CD4-positive, alpha-beta T cell (primary cell): ENCODE measurements at regions not wholly inside any gene's neighbourhood (a gene's known extent, or its start where the extent isn't known, plus 50 kb on each side); places are given as distances from the start of the nearest gene placed in this dataset.

Experiments
- ATAC-seq: fragments of 200-7000 bp; cut with Tn5 transposase; one replicate; pipeline ENCODE4 v1.10.0; 2022; ENCODE audit warnings: mild to moderate bottlenecking; ENCODE audit not compliant: poor library complexity
- CTCF ChIA-PET: fragments of 350-600 bp; sonication (Branson Sonifier 250); formaldehyde crosslinking; loops from one replicate; lab custom pipeline; 2021; ENCODE audit warnings: antibody characterized with exemption, inconsistent platforms; lab: Charles Lee
- POLR2A ChIA-PET: fragments of 350-600 bp; sonication (Branson Sonifier 250); formaldehyde crosslinking; loops from one replicate; lab custom pipeline; 2021; ENCODE audit warnings: antibody characterized with exemption, inconsistent platforms; lab: Charles Lee
- DNase-seq, 14 experiments: peaks; one replicate each; pipeline ENCODE4 v3.0.0-alpha.2; 2013 to 2020; ENCODE audit warnings: mixed read lengths in 2 of 14
- H3K27ac ChIP-seq, 2 donors: one replicate each; pipeline versions ENCODE4 v1.5.1 to v1.7.0; 2013; ENCODE audit warnings: low read length in 2 of 2, low read depth in 1 of 2, mild to moderate bottlenecking in 1 of 2
- H3K27me3 ChIP-seq, 2 experiments: 1 replicate in 1 of 2; 2 replicates in 1 of 2; pipeline versions ENCODE4 v1.6.1 to v1.7.0; 2013; ENCODE audit warnings: low read length in 2 of 2, control low read depth in 1 of 2, mild to moderate bottlenecking in 1 of 2, moderate library complexity in 1 of 2; ENCODE audit not compliant: insufficient read depth in 2 of 2, control insufficient read depth in 1 of 2
- H3K36me3 ChIP-seq: one replicate; pipeline ENCODE4 v1.6.1; 2013; ENCODE audit warnings: low read length, control low read depth; ENCODE audit not compliant: insufficient read depth
- H3K4me1 ChIP-seq: one replicate; pipeline ENCODE4 v1.6.1; 2013; ENCODE audit warnings: low read length, control low read depth; ENCODE audit not compliant: insufficient read depth
- H3K4me3 ChIP-seq: one replicate; pipeline ENCODE4 v1.5.1; 2013; ENCODE audit warnings: mild to moderate bottlenecking, low read length, moderate library complexity
- H3K9me3 ChIP-seq, 2 experiments: 1 replicate in 1 of 2; 2 replicates in 1 of 2; pipeline versions ENCODE4 v1.6.1 to v1.7.0; 2013; ENCODE audit warnings: low read length in 2 of 2, mild to moderate bottlenecking in 2 of 2, control low read depth in 1 of 2, moderate library complexity in 1 of 2; ENCODE audit not compliant: control insufficient read depth in 1 of 2, insufficient read depth in 1 of 2
- H3K27ac Mint-ChIP-seq: one replicate; pipeline ENCODE4 v1.8.0; 2020; ENCODE audit warnings: mixed read lengths
- H3K27me3 Mint-ChIP-seq: one replicate; pipeline ENCODE4 v1.8.0; 2021; ENCODE audit warnings: mixed read lengths
- H3K36me3 Mint-ChIP-seq: one replicate; pipeline ENCODE4 v1.8.0; 2021; ENCODE audit warnings: low read depth, mixed read lengths
- H3K4me1 Mint-ChIP-seq: one replicate; pipeline ENCODE4 v1.8.0; 2021; ENCODE audit warnings: low read depth, mixed read lengths
- H3K4me3 Mint-ChIP-seq: one replicate; pipeline ENCODE4 v1.8.0; 2020; ENCODE audit warnings: mild to moderate bottlenecking, mixed read lengths
- H3K9me3 Mint-ChIP-seq: one replicate; pipeline ENCODE4 v1.8.0; 2020; ENCODE audit warnings: mixed read lengths
- intact Hi-C, 2 experiments: fragments of 100-400 bp; cut with DNase I in 1 of 2; cut with micrococcal nuclease in 1 of 2; formaldehyde crosslinking; loops; one replicate each; pipeline versions ENCODE4 v1.15.1 to v1.9.0; 2023 to 2025; cut with DNase I, micrococcal nuclease
- TF ChIP-seq, protein P1 (sequence below): fragments of 200-600 bp; IDR thresholded peaks from one replicate; pipeline ENCODE4 v1.8.0; 2022; ENCODE audit warnings: antibody characterized with exemption, mild to moderate bottlenecking

DNA sequence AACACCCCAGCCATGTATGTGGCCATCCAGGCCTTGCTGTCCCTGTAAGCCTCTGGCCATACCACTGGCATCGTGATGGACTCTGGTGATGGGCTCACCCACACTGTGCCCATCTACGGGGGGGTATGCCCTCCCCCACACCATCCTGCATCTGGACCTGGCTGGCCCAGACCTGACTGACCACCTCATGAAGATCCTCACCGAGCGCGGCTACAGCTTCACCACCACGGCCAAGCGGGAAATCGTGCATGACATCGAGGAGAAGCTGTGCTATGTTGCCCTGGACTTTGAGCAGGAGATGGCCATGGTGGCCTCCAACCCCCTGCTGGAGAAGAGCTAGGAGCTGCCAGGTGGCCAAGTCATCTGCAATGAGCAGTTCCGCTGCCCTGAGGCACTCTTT is 80.4 kb upstream of the ZCCHC2 start:
- Mint-ChIP-seq H3K27ac (no peak overlapping the region), H3K27me3 (no peaks in the 10 kb centered on the region), H3K4me3 (no peak overlapping the region), H3K36me3 (no peaks in the 10 kb centered on the region), H3K9me3 (no peaks in the 10 kb centered on the region), H3K4me1 (no peaks in the 10 kb centered on the region)
- DNase-seq = no peak
- TF ChIP-seq, protein P1, sequence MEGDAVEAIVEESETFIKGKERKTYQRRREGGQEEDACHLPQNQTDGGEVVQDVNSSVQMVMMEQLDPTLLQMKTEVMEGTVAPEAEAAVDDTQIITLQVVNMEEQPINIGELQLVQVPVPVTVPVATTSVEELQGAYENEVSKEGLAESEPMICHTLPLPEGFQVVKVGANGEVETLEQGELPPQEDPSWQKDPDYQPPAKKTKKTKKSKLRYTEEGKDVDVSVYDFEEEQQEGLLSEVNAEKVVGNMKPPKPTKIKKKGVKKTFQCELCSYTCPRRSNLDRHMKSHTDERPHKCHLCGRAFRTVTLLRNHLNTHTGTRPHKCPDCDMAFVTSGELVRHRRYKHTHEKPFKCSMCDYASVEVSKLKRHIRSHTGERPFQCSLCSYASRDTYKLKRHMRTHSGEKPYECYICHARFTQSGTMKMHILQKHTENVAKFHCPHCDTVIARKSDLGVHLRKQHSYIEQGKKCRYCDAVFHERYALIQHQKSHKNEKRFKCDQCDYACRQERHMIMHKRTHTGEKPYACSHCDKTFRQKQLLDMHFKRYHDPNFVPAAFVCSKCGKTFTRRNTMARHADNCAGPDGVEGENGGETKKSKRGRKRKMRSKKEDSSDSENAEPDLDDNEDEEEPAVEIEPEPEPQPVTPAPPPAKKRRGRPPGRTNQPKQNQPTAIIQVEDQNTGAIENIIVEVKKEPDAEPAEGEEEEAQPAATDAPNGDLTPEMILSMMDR = no peak
- peaks cover 0 to 4% of the 10 kb centered on the region in 2 experiments for H3K27me3 ChIP-seq
- H3K4me3 ChIP-seq = no peak overlapping the region
- H3K36me3 ChIP-seq = no peaks in the 10 kb centered on the region
- no peak for ATAC-seq
- POLR2A ChIA-PET = no interaction called here
- H3K9me3 ChIP-seq = no peaks in the 10 kb centered on the region
- no peaks in the 10 kb centered on the region for H3K4me1 ChIP-seq
- H3K27ac ChIP-seq = no peak overlapping the region
- CTCF ChIA-PET = no interaction called here
- intact Hi-C loops = no loop called here

DNA sequence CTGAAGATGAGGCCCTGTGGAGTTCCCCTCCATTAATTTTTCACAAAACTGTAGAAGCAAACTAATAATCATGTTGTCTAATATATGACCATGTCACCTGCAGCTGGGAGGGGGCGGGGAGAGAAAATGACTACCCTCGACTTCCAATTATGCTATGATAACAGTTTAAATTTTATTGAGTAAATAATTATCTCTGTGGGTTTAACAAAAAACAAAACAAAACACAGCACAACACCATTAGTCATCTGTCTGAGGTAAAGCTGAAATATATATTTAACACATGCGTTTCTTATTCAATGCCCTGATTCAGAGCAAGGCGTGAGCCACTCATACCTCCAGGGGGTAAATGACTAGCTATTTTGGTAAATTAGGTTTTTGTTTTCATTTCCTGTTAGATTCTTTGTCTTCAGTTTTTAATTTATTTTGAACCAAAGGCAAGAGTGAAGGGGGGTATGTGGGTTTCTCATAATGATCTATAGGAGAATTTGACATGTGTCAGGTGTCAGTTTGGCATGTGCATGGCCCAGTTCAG is 77.4 kb upstream of the ZCCHC2 start:
- no peak for ATAC-seq
- Mint-ChIP-seq H3K4me1 (no peaks in the 10 kb centered on the region), H3K9me3 (no peaks in the 10 kb centered on the region), H3K27ac (no peak overlapping the region), H3K27me3 (no peaks in the 10 kb centered on the region), H3K36me3 (no peaks in the 10 kb centered on the region), H3K4me3 (no peak overlapping the region)
- ChIA-PET POLR2A (no interaction called here), CTCF (no interaction called here)
- H3K27ac ChIP-seq = no peak overlapping the region
- H3K4me1 ChIP-seq = no peaks in the 10 kb centered on the region
- no peak overlapping the region for H3K4me3 ChIP-seq
- no peak for DNase-seq
- TF ChIP-seq, protein P1 = no peak
- H3K9me3 ChIP-seq = no peaks in the 10 kb centered on the region
- no peaks in the 10 kb centered on the region for H3K36me3 ChIP-seq
- intact Hi-C loops = no loop called here
- no peaks in the 10 kb centered on the region for H3K27me3 ChIP-seq

DNA sequence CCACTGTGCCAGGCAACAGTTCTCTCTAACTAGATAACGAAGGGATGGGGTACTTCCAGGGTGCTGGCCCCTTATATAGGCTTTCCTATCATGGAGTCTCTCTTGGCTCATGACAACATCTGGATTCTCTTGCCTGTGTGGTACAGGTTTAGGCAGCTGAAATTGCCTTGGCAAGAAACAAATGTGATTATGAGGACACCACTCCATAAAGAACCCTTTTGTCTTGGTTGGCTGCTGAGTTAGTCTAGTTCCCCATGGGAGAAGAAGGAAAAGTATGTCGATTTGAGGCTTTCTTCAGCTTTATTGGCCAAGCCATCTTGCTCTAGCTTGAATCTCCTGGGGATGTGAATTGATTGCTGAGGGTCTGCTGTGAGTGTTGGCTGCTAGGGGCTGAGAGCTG is 76.3 kb upstream of the ZCCHC2 start:
- intact Hi-C loops = no loop called here
- TF ChIP-seq, protein P1 = no peak
- Histone ChIP-seq H3K4me1 (no peaks in the 10 kb centered on the region), H3K27ac (no peak overlapping the region), H3K9me3 (no peaks in the 10 kb centered on the region), H3K4me3 (no peak overlapping the region), H3K27me3 (no peaks in the 10 kb centered on the region), H3K36me3 (no peaks in the 10 kb centered on the region)
- no peaks in the 10 kb centered on the region for H3K36me3 Mint-ChIP-seq
- no peak for ATAC-seq
- no peak overlapping the region for H3K27ac Mint-ChIP-seq
- H3K4me1 Mint-ChIP-seq = no peaks in the 10 kb centered on the region
- no peak for DNase-seq
- no peak overlapping the region for H3K4me3 Mint-ChIP-seq
- H3K9me3 Mint-ChIP-seq = no peaks in the 10 kb centered on the region
- H3K27me3 Mint-ChIP-seq = no peaks in the 10 kb centered on the region
- CTCF ChIA-PET = no interaction called here
- POLR2A ChIA-PET = no interaction called here
